ENCODE measurements at regions not wholly inside any gene's neighbourhood (a gene's known extent, or its start where the extent isn't known, plus 50 kb on each side); places are given as distances from the start of the nearest gene placed in this dataset.
"Not testable (repeated sequence)": the region's sequence is repeated elsewhere in the genome, so short reads cannot be mapped to it uniquely, and the experiment has no call there.

GRCh38 chr9:104313396-104314110, 190.5 kb upstream of the OR13F1 start:
- no peak overlapping the region for H3K4me3 ChIP-seq (ENCODE audit: low read depth, low read length)
- DNase-seq (ENCODE audit: low read depth): no peak
- no peak for TF ChIP-seq CTCF (conservative IDR thresholded peaks at IDR 0.05; ENCODE audit: low read depth, low read length)

- not testable (repeated sequence) for DNase-seq (ENCODE audit: low read depth); H3K4me3 ChIP-seq (ENCODE audit: low read depth, low read length)
Observed at GRCh38 chr9:104316201-104317009, 187.7 kb upstream of the OR13F1 start.

- no peak for DNase-seq (ENCODE audit: low read depth)
- no peak overlapping the region for H3K4me3 ChIP-seq (ENCODE audit: low read depth, low read length)
- TF ChIP-seq CTCF (conservative IDR thresholded peaks at IDR 0.05; ENCODE audit: low read depth, low read length): no peak
Observed at GRCh38 chr9:104319198-104319597, 184.9 kb upstream of the OR13F1 start.

GRCh38 chr9:104319685-104320084, 184.4 kb upstream of the OR13F1 start:
- H3K4me3 ChIP-seq (ENCODE audit: low read depth, low read length): no peak overlapping the region
- no peak for TF ChIP-seq CTCF (conservative IDR thresholded peaks at IDR 0.05; ENCODE audit: low read depth, low read length)
- DNase-seq (ENCODE audit: low read depth): no peak

- H3K4me3 ChIP-seq (ENCODE audit: low read depth, low read length): no peak overlapping the region
- no peak for DNase-seq (ENCODE audit: low read depth)
- TF ChIP-seq CTCF (conservative IDR thresholded peaks at IDR 0.05; ENCODE audit: low read depth, low read length): no peak
Observed at GRCh38 chr9:104322596-104322995, 181.5 kb upstream of the OR13F1 start.

GRCh38 chr9:104323967-104324694, 179.9 kb upstream of the OR13F1 start:
- DNase-seq (ENCODE audit: low read depth); H3K4me3 ChIP-seq (ENCODE audit: low read depth, low read length): not testable (repeated sequence)

GRCh38 chr9:104326912-104327311, 177.2 kb upstream of the OR13F1 start:
- no peak for DNase-seq (ENCODE audit: low read depth)
- no peak overlapping the region for H3K4me3 ChIP-seq (ENCODE audit: low read depth, low read length)
- no peak for TF ChIP-seq CTCF (conservative IDR thresholded peaks at IDR 0.05; ENCODE audit: low read depth, low read length)

Data from choroid plexus epithelial cell (primary cell).